ENCODE measurements at regions not wholly inside any gene's neighbourhood (a gene's known extent, or its start where the extent isn't known, plus 50 kb on each side); places are given as distances from the start of the nearest gene placed in this dataset.

- no peak for DNase-seq
Measured at GRCh38 chr2:240362826-240363745, 72.4 kb upstream of the GPC1 start.

DNA sequence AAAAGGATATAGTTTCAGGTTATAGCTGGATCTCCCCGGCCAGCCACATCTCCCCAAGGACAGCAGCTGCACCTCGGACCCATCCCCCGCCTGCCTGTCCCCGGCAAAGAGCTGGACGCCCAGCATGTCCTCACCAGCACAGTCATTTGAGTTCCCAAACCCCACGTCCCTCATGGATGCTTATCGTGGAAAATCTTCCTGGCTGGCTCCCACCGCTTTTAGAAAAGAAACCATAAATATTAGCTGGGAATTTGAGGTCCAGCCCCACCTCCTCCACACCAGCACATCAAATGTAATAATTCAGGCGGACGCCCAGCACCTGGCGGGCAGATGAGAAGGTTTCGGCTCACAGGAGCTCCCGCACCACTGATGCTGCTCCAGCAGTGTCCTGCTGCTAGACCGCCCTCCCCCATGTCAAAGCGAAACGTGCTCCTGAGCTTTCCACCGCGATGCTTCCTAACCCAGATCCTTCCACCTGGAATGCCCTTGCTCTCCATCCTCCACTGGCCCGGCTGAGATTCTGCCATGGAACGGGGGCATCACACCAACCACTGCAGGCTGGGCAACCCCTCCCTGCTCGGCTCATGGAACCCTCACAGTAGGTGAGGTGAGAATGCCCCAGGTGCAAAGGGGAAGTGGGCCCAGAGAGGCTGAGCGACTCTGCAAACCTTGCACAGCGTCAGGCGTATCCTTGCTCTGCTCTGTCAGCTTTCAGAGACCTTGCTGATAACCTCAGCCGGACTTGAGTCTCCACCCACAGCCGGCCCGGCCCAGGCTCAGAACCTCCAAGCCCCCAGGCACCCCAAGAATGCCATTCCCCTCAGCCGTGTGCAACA lies 71.5 kb upstream of the GPC1 start:
- DNase-seq = no peak

DNA sequence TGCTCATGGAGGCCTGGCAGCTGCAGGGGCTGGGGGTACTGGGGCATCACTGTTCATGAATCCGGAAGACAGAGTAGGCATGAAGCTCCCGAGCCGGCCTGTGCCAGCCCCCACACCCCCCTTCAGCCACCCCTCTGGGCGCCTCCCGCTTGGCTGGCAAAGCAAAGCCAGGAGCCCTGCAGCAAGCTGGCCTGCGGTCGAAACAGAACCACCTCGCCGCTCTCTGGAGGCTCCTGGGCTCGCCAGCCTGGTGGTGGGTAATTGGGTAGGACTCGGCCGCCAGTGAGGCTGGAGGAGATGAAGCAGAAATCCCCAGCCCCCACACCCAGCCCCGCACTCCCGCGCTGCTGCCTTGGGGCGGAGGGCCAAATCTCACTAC lies 70.9 kb upstream of the GPC1 start:
- no peak for DNase-seq

DNA sequence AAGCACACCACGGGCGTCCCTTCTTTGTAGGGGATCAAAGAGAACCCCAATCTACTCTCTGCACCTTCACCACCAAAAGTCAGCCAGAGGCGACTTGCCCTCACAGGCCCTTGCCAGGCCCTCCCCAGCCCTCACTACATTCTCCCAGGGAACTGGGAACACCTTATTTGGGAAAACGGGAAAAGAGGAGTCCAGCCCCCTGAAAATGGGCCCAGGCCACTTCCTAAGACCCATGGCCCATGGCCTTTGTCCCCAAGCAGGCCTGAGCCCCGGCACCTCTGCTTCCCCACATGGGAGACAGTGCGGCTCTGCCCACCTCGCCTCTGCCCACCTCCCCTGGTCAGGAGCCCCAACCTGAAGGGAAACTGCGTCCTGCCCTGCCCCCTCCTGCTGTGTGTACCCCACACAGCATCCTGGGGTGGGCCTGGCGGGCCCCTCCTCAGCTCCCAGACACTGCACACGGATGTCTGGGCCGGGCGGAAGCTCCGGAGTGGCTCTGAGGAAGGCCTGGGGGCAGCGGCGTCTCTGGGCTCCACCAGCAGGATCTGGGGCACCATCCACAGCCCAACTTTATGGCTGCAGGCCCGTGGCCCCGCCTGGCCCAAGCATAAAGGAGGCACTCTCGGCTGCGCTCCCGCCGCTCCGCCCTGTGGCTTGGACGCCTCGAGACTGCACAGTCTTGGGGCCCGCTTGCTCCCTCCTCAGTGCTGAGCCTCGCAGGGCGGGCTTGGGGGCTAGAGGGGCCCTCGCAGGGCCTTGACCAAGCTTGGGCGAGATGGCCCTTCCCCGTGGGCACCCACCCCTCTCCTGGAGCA lies 70.3 kb upstream of the GPC1 start:
- DNase-seq = no peak

GRCh38 chr2:240365971-240366471 lies 69.4 kb upstream of the GPC1 start:
- DNase-seq = no peak

GRCh38 chr2:240366901-240367300 lies 68.6 kb upstream of the GPC1 start:
- no peak for DNase-seq

GRCh38 chr2:240367721-240368120 lies 67.7 kb upstream of the GPC1 start:
- DNase-seq = no peak

- no peak for DNase-seq
Measured at GRCh38 chr2:240368781-240369331, 66.6 kb upstream of the GPC1 start.

DNA sequence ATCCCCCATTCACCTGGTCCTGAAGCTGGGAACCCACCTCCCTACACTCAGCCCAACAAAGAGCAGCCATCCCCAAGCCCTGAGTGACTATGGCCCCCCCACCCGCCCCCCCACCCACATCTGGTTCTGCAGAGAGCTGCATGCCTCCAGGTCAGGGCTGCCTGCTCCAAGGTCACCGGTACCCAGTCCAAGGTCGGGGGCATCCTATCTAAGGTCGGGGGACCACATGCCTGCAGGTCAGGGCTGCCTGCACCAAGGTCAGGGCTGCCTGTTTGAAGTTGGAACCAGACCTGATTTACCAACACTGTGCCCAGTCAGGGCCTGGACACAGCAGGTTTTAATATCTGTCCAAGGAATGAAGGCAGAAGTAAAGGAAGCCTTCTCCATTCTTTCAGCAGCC lies 66.1 kb upstream of the GPC1 start:
- DNase-seq = no peak

GRCh38 chr2:240369801-240370585 lies 65.5 kb upstream of the GPC1 start:
- no peak for DNase-seq

- no peak for DNase-seq
Measured at GRCh38 chr2:240371129-240372000, 64.1 kb upstream of the GPC1 start.

DNA sequence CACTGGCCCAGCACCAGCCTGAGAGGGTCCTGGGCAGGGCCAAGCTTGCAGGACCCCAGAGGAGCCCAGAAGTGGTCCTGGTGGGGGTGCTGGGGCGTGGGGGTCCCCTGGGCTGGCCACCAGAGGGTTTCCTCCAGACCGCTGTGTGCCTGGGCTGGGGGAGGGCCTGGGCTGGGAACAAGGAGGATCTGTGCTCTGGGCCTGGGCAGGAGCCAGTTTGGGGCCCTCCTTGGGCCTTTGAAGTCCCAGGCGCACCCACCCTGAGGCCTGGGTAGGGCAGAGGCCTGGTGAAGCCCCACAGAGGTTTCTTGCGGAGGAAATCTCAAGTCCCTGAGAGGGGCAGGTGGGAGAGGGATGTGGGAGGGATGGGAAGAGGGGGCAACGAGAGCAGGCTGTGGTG lies 63.4 kb upstream of the GPC1 start:
- DNase-seq = no peak

GRCh38 chr2:240373289-240373885 lies 62.1 kb upstream of the GPC1 start:
- DNase-seq = no peak

- no peak for DNase-seq
Measured at GRCh38 chr2:240374085-240374907, 61.2 kb upstream of the GPC1 start.

GRCh38 chr2:240375024-240375645 lies 60.3 kb upstream of the GPC1 start:
- DNase-seq = no peak

- DNase-seq = no peak
Measured at GRCh38 chr2:240376739-240377138, 58.7 kb upstream of the GPC1 start.

DNA sequence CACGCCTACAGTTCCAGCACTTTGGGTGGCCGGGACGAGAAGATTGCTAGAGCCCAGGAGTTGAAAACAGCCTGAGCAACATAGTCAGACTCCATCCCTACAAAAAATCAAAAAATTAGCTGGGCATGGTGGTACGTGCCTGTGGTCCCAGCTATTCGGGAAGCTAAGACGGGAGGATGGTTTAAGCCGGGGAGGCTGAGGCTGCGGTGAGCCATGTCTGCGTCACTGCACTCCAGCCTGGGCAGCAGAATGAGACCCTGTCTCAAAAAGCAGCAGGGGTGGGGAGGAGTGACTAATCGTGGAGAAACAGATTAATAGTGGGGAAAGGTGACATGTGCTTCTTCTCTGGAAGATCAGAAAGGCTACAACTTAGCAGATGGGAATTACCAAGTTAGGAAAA lies 58.1 kb upstream of the GPC1 start:
- no peak for DNase-seq

GRCh38 chr2:240379089-240379636 lies 56.3 kb upstream of the GPC1 start:
- no peak for DNase-seq

All from NCI-H2227 treated with DMSO at 0.1 percent for 48 hours (cell line).